DMS79 treated with DMSO at 0.1 percent for 48 hours (cell line): ENCODE measurements at regions not wholly inside any gene's neighbourhood (a gene's known extent, or its start where the extent isn't known, plus 50 kb on each side); places are given as distances from the start of the nearest gene placed in this dataset.
"Not testable (repeated sequence)": the region's sequence is repeated elsewhere in the genome, so short reads cannot be mapped to it uniquely, and the experiment has no call there.

Experiments
- DNase-seq: peaks from one replicate; lab custom pipeline; 2025; lab: John Stamatoyannopoulos, UW

DNA sequence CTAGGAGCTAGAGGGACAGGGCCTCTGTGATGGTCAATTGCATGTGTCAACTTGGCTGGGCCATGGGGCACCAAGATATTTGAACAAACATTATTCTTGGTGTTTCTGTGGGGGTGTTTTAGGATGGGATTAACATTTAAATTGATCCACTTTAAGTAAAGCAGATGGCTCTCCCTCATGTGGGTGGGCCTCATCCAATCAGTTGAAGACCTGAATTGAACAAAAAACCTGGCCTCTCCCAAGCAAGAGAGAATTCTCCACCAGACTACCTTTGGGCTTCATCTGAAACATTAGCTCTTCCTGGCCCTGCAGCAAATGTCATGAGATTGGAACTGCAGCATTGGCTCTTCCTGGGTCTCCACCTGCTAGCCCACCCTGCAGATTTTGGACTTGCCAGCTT lies 207.1 kb upstream of the ATP6AP2 start:
- no peak for DNase-seq

DNA sequence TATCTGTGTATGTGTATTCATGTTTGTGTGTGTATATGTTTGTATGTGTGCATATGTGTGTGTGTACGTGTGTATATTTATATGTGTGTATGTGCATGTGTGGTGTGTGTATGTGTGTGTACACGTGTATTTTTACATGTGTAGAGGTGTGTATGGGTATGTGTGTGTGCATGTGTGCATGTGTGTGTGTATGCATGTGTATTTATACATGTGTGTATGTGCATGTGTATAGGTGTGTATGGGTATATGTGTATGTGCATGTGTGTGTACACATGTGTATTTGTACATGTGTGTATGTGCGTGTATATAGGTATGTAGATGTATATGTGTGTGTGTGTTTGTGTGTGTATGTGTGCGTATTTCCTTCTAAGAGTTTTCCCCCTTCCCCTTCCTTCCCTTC lies 207.7 kb upstream of the ATP6AP2 start:
- no peak for DNase-seq

DNA sequence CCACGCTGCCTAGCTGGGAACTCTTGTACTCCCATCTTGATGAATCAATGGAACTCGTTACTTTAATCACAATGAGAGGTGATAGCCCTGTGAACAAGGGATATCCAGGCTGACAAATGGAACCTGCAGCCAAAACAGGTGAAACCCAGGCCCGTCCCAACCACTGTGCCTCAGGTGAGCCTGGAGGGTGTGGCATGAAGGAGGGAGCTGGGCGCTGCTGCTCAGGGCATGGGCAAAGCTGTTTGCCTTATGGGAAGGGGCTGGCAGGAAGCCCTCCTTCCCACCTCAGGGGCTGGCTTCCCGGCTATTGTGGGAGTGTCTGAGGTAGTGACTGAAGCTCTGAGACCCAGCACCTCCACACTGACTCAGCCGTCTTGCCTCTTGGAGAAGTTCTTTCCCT lies 209.4 kb upstream of the ATP6AP2 start:
- no peak for DNase-seq

DNA sequence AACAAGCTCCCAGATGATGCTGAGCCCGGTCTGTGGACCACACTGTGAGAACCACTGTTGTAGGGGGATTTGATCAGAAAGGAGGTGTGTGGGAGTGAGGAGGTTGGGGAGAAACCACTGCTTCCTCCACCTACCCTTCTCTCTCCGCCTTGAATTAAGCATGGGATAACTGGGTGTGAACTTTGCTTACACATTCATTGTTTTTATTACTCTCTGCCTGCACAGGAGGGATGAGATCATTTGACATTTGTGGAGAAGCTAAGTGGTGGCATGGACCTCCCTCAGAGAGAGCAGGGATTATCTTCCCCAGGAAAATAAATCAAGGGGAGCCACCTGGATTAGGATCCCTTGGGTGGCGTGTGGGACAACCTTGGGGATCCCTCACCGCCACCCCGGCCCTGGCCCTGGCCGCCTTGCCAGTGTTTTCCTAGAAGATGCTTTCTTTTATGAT lies 212.1 kb upstream of the ATP6AP2 start:
- DNase-seq = no peak

DNA sequence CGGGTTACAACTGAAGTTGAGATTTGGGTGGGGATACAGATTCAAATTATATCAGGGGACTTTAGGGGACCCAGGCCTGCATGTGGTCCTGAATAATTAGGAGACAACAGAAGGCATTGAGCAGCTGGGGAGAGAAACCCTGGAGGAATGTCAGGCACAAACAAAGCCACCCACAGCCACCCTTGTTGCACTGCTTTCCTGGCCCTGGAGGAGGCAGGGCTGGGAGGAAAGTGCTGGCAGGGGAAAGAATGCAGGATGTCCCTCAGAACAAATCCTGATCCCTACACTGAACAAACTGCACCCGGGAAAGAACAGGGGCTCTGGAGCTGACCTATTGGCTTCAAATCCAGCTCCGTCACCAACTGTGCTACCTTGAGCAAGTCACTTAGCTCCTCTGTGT lies 214.1 kb upstream of the ATP6AP2 start:
- no peak for DNase-seq

DNA sequence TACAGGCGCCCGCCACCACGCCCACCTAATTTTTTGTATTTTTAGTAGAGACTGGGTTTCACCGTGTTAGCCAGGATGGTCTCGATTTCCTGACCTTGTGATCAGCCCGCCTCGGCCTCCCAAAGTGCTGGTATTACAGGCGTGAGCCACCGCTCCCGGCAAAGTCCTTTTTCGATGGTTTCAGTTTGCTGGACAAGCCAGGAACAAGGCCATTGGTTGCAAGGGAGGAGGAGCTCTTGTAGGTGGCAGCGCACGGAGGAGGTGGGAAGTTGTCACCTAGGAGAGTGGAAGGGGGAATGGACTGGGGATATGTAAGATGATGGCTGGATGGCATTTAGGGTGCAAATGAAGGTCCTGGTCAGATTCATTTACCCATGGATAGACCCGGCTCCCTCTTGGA lies 218.5 kb upstream of the ATP6AP2 start:
- not testable (repeated sequence) for DNase-seq

DNA sequence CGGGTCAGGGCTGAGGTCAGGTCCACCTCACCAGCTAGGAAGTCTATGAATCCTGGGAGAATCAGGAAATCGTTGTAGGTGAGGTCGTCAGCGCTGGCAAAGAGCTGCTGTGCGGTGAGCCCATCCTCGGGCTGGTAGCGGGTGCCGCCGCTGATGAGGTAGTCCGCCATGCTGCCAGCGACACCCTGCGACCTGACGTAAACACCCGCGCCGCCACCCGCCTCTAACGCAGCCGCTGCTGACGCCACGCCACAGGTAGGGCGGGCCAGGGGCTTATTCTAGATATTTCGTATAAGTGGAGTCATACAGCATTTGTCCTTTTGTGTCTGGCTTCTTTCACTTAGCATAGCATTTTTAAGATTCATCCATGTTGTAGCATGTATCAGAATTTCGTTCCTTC lies 220.2 kb upstream of the ATP6AP2 start:
- no peak for DNase-seq

DNA sequence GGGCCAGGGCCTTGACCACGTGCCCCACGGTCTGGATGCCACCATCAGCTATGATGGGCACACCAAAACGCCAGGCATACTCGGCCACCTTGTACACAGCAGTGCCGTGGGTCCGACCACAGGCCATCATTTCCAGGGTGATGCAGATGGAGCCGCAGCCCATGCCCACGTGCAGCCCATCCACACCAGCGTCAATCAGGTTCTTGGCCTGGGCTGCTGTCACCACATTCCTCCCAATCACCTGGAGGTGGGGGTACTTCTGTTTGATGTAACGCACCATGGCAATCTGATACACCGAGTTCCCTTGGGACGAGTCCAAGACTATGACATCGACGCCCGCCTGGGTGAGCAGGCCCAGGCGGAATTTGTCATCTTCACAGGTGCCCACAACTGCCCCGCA lies 221.2 kb upstream of the ATP6AP2 start:
- DNase-seq = no peak

DNA sequence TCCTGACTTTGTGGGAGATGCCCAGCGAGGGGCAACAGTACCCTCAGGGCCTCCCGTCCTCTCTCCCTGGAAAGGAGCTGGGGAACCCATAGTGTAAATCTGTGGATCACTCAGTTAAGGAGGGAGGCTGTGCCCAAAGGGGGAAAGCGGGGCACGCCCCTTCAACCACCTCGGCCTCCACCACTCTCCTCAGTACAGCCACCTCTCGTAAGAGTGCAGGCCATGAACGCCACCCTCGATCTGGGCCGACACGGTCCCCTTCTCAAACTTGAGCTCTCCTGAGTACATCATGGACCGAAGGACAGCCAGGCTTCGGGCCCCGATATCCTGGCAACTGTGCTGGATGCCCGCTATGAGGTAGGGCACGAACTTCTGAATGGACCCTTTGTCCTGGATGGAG lies 221.8 kb upstream of the ATP6AP2 start:
- no peak for DNase-seq

DNA sequence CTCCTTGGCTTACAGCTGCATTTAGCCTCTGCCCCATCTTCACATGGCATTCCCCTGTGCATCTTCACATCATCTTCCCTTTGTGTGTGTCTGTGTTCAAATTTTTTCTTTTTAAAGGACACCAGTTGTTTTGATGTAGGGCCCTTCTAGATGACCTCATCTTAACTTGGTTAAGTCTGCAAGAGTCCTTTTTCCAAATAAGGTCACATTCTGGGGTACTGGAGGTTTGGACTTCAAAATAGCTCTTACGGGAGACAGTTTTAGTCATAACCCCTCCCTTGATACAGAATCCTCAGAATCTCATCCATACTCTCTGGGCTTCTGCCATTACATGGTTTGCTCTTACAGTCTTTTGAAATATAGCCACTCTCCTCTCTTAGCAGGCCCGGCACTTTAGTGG lies 231.5 kb upstream of the ATP6AP2 start:
- DNase-seq = no peak

DNA sequence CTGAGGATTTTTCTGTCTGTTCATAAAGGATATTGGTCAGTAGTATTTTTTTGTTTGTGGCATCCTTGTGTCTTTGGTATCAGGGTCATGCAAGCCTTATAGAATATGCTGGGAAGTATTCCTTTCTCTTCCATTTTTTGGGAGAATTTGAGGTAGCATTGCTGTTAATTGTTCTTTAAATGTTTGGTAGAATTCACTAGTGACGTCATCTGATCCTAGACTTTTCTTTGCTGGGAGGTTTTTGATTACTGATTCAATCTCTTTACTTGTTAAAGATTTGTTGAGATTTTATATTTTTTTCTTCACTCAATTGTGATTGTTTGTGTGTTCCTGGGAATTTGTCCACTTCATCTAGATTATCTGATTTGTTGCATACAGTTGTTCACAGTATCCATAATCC lies 234.4 kb upstream of the ATP6AP2 start:
- DNase-seq = no peak

DNA sequence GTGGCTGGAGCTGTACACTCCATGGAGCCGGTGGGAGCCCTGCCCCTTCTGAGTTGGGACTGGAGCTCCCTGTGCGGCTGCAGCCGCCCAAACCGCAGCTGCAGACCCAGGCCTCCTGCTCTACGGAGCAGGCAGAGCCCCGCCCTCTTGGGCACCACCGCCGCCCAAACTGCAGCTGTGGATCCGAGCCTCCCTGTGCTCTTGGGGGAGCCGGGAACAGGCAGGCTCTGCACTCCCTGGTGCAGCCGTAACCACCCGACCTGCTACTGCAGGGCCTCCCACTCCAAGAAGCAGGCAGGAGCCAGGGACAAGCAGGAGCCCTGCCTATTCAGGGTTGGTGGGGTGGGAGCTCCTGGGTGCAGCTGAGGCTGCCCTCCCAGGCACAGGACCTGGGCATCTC lies 237.5 kb upstream of the ATP6AP2 start:
- no peak for DNase-seq

DNA sequence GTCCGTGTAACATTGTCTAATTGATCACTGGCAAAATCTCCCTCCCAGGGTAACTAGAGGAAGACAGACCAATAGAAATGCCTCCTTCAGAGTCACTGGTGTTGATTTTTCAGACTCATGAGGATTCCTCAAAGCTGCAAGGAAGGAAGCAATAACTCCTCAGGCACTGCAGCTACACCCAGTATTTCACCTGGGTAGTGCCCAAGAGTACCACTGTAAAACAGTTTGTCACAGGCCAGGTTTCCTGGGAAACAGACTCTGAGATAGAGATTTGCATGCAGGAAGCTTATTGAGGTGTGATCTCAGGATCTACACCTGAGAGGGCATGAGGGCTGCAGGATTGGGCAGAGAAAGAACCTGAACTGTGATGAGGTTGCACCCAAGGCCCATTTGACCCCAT lies 240.7 kb upstream of the ATP6AP2 start:
- no peak for DNase-seq

DNA sequence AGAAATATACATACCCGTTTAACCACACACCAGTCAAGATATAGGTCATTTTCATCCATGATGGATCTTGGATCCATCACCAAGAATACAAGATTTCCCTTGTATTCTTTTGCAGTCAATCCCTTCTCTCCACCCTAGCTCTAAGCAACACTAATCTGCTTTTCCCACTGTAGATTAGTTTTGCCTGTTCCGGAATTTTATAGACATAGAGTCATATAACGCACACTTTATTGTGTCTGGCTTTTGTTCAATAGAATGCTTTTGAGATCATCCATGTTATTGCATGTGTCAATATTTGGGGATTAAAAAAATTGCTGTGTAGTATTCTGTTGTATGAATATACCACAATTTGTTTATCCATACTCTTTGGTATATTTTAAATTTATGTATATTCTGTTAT lies 235.6 kb upstream of the BCOR start:
- DNase-seq = no peak

DNA sequence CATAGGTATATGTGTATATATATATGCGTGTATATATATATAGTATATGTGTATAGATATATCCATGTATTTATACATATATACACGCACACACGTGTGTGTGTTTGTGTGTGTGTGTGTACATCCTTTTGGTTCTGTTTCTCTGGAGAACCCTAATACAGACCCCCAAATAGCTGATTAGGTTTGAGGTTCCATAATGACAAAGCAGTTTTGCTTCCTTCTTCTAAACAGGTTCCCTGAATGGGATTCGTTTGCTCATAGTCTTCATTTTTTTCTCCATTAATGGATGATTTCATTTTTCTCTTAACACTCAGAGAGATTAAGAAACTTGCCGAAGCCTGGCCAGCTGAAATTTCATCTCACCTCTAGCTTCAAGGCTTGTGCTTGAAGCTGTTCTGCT lies 234.0 kb upstream of the BCOR start:
- DNase-seq = no peak

DNA sequence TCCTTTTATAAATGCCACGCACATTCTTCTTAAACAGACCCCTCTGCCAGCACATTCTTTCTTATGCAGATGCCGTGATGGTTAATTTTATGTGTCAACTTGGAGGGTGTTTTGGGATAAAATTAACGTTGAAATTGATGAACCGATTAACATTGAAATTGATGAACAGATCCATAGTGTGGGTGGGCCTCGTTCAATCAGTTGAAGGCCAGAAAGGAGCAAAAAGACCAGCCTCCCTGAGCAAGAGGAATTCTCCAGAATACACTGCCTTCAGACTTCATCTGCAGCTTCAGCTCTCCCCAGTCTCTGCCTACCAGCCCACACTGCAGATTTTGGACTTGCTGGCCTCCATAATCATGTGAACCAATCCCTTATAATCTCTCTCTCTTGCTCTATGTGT lies 233.6 kb upstream of the BCOR start:
- DNase-seq = no peak

DNA sequence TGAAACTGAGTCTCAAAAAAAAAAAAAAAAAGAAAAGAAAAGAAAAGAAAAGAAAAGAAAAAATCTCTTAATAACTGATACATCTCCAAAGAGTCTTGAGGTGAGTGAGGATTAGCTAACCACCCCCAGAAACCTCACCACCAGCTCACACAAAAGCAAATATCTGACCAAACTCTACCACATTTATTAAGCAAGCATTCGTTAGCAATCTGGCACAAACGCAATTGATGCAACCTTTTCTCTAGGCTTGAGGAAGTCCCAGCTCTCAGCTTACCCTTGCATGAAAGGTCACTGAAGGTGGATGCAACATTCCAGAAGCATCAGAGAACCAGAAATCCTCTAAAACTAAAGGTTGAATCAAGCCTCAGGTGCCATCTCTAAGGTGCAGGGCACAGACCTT lies 231.9 kb upstream of the BCOR start:
- no peak for DNase-seq

DNA sequence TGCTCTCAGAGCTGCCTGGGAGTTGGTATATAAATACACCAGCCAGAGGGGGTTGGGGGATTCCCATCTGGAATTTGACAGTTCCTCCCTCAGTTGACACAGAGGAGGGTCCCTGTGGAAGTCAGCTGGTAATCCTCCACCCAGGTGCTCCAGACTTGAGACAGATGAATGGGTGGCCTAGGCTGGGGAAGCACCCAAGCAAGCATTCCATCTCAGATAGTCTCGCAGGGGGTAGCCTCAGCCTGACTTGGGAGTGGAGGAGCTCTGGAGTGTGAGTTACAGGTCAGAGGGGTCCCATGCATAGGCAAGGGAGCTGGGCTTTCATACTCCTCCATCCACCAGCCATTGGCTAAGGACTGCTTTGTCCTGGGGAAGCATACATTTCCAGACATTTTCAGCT lies 229.3 kb upstream of the BCOR start:
- no peak for DNase-seq

DNA sequence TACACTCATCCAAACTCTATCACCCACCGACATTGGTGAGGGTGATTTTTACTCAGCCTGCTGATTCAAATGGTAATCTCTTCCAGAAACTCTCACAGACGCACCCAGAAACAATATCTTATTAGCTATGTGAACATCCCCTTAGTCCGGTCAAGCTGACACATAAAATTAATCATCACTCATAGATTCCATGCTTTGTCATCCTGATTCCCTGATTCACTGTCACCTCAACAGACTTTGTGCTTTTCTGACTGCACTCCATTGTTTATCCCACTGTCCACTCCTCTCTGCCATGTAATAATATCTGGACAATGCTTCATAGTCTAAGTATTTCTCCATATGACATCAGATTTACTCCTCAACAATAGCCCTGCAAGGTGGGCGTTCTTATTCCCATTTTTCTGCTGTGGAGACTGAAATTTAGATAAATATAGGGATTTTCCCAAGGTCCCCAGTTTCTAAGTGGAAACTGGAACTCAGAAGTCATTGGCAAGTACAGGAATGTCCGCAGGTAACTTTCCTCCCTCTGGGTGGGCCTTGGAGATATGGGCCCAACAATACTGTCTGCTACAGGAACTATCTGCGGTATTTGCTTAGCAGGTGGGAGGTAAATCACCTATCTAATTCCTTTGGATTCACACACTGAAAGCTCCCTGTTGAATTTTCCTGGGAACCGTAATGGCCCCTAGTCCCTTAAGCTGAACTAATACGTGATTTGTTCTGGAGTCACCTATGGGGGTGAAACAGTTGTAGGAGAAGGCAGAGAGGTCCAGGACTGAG lies 228.6 kb upstream of the BCOR start:
- DNase-seq = no peak

DNA sequence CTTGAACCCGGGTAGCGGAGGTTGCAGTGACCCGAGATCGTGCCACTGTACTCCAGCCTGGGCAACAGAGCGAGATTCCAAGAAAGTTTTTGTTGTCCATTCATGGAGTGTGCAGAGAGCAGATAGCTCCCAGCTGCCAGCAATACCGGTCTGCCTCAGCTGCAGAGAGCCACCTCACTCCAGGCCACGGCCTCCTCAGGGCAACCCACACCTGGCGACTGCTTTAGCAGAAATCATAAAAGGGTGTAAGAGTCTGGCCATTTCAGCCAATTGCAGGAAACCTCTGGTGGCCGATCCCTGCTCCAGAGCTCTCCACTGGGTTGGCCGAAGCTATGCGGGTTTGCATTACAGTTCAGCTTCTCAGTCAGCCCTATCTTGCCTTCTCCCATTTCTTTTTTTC lies 227.4 kb upstream of the BCOR start:
- no peak for DNase-seq

DNA sequence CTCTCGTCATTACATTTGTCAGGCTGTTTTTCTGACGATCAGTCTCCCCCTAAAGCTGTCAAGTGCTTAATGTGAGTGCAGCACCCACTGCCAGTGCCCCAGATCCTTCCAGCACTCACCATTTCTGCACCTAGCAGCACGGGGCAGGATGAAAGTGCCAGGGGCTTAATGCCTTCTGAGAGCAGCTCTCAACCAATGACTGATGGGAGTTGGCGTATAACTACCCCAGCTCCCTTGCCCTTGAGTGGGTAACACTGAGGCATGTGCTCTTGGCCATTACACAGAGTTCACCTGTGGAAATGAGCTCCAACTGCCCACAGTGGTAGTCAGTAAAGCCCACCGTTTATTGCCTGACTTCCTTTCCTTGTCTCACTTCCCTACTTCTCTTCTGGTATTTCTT lies 226.2 kb upstream of the BCOR start:
- no peak for DNase-seq

DNA sequence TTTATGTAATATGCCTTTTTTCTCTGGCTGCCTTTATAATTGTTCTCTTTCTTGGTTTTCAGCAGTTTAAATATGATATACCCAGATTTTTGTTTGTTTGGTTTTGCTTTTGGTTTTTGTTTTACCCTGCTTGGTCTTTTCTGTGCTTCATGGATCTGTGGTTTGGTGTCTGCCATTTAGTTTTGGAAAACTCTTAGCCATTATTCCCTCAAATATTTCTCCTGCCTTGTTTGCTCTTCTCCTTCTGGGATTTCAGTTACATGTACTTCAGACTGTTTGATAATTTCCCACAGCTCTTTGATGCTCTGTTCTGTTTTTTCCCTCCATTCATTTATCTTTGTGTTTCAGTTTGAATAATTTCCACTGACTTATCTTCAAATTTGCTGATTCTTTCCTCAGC lies 223.1 kb upstream of the BCOR start:
- no peak for DNase-seq

DNA sequence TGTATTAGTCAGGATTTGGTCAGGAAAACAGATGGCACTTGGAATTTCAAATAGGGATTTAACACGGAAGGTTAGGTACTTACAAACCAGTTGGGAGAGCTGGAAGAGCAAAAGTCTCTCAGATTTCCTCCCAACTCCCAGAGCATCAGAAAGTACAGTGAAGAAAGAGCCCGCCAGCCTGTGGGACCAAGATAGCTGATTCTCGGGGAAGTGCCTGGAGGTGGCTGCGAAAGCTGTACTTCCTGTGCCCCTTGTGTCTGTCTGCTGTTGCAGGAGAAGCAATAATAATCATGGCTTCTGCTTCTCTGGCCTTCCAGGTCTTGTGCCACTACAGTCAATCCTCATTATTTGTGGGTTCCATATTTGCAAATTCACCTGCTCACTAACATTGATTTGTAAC lies 221.0 kb upstream of the BCOR start:
- no peak for DNase-seq

DNA sequence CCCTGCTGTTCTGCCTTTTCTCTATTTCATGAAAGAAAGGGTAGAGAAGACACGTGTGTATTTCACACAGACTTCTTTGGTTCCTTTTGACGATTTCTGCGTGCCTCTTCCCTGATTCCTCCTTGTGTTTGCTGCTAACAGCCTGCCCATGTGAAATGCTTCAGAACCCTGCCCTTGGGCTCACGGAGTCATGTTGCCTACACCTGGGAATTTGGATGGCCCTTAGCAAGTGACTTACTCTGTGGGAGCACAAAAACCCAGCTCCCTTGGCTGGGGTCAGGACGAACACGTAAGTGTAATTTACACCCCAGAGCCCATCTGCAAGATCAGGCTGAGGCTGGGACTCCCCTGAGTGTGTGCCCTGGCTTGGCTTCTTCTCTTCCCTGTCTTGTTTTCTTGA lies 220.3 kb upstream of the BCOR start:
- DNase-seq = no peak

DNA sequence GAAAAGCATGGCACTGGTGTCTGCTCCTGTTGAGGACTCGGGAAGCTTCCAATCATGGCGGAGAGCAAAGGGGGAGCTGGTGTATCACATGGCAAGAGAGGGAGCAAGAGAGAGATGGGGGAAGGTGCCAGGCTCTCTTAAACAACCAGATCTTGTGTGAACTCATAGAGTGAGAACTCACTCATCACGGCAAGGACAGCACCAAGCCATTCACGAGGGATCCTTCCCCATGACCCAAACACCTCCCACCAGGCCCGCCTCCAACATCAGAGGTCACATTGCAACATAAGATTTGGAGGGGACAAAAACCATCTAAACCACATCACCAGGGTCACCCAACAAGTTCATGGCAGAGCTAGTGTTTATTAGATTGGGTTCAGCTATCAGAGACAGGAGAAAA lies 218.7 kb upstream of the BCOR start:
- DNase-seq = no peak
